Esophagus squamous epithelium (tissue), 4 donors: ENCODE measurements at regions not wholly inside any gene's neighbourhood (a gene's known extent, or its start where the extent isn't known, plus 50 kb on each side); places are given as distances from the start of the nearest gene placed in this dataset.

Experiments used
- CTCF ChIP-seq, 6 experiments: fragments of 450-650 bp in 4 of 6; fragments of 200-600 bp in 2 of 6; sonication (generic) in 2 of 6; IDR thresholded peaks; one replicate each; pipeline ENCODE4 v1.5.1; 2016 to 2019; ENCODE audit warnings: antibody characterized with exemption in 6 of 6, mild to moderate bottlenecking in 4 of 6, moderate library complexity in 4 of 6
- POLR2A ChIP-seq, 4 donors: fragments of 450-650 bp; IDR thresholded peaks; one replicate each; pipeline ENCODE4 v1.6.1; 2017; ENCODE audit warnings: antibody characterized with exemption in 4 of 4, mild to moderate bottlenecking in 4 of 4, moderate library complexity in 3 of 4

GRCh38 chr13:111001636-111002035 lies 86.8 kb upstream of the ANKRD10 start:
- TF ChIP-seq CTCF (IDR thresholded peaks at IDR 0.05) (no peak), POLR2A (IDR thresholded peaks at IDR 0.05) (no peak)
